ENCODE measurements at regions not wholly inside any gene's neighbourhood (a gene's known extent, or its start where the extent isn't known, plus 50 kb on each side); places are given as distances from the start of the nearest gene placed in this dataset.

- no peak for DNase-seq
These were observed 223.2 kb downstream of the PCDH7 start for GRCh38 chr4:30943356-30943755.

GRCh38 chr4:30945586-30945985, 225.4 kb downstream of the PCDH7 start:
- DNase-seq, result no peak

- no peak for DNase-seq
These were observed 226.1 kb downstream of the PCDH7 start for GRCh38 chr4:30946288-30946687.

DNA sequence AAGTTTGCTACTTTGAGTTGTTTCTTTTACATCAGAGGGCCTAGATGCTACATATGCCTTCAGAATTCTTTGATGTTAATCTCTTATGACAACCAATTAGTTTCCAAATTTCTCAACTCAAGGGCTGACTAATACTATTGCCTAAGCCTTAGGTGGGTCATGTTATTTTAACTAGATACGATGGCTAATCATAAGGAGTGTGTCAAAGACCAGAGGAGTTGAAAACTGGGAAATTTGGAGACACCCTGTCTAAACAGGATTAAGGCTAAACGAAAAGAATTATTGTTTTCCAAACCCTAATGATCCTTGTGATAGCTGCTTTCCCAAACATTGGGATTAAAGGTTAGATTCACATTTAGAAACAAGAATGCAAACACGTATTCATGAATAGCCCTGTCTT, 228.5 kb downstream of the PCDH7 start:
- no peak for DNase-seq

DNA sequence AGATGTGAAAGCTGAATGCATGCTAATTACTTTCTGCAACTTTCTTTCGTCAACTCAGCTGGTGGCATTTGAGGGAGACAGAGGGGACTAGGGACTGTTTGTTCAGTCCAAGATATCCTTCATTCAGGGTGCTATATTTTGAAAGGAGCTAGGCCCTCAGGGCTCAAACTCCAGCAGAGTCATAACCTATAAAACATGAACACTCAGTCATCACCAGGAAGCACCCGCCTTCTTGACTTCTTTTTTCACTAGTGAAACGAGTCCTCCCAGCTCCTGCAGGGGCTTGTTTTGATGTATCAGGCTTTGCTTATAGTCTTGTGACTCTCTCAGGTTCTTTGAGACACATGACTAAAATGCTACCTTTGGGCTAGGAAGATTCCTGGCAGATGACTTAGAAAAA, 230.6 kb downstream of the PCDH7 start:
- DNase-seq, result peak in 1 of 2 experiments; percentile 31

GRCh38 chr4:30952526-30953219, 232.5 kb downstream of the PCDH7 start:
- no peak for DNase-seq

DNA sequence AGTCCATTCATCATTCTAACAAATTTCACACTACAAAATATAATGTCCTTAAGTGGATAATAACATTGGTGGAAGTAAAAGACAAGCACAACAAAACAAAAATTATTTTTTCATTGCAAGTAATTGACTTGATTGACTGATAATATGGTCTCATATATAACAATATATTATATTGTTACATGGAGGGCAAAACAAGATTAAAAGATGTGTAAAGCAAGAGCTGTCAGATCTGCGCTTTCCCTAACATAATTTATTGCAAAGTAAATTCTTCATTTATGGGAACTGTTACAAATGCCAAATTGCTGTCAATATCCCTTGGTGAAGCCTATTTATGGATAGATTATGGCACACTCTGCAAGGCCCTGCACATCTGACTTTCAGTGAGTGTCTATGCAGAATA, 233.6 kb downstream of the PCDH7 start:
- peak in 1 of 2 experiments; percentile 35 for DNase-seq

GRCh38 chr4:30956916-30957315, 236.7 kb downstream of the PCDH7 start:
- DNase-seq, result no peak

GRCh38 chr4:30957706-30958105, 237.5 kb downstream of the PCDH7 start:
- DNase-seq, result no peak

GRCh38 chr4:30959781-30960485, 239.8 kb downstream of the PCDH7 start:
- no peak for DNase-seq

GRCh38 chr4:30962939-30963338, 242.8 kb downstream of the PCDH7 start:
- no peak for DNase-seq

DNA sequence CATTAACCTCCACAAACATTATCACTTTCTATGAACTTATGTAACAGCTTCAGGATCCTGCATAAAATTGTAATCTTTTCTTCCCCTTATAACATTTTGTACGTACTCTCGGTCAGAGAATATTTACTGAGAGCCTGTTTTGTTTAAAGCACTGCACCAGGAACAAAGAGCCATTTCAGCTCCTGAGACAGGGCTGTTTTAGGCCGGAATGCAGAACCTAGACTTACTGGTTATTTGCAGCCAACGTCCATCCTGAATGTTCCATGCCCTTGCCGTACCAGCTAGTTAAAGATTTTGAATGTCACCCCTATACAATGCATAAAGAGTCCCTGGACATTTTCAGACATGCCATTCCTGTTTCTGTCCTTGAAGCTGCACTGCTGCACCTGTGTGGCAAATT, 248.8 kb downstream of the PCDH7 start:
- no peak for DNase-seq

GRCh38 chr4:30972542-30972941, 252.4 kb downstream of the PCDH7 start:
- no peak for DNase-seq

GRCh38 chr4:30973993-30974392, 253.8 kb downstream of the PCDH7 start:
- DNase-seq, result no peak

- no peak for DNase-seq
These were observed 259.2 kb downstream of the PCDH7 start for GRCh38 chr4:30979402-30979801.

- DNase-seq, result no peak
These were observed 269.3 kb downstream of the PCDH7 start for GRCh38 chr4:30989508-30989907.

DNA sequence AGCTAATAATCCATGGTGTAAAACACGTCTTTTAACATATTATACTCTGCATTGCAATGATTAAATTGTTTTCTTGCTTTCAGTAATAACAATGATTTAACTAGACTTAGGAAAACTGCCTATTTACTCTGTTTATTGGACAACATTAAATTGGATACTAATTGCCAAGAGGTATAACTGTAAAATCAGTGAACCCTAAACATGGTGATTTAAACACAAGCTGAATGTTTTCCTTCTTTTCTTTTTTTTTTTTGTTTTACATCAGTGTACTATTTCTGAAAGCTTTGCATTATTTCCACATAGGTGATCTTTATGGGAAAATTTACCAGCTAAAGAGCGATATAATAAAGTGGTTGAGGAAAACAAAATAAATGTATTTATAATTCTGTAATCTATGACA, 276.7 kb downstream of the PCDH7 start:
- no peak for DNase-seq

DNA sequence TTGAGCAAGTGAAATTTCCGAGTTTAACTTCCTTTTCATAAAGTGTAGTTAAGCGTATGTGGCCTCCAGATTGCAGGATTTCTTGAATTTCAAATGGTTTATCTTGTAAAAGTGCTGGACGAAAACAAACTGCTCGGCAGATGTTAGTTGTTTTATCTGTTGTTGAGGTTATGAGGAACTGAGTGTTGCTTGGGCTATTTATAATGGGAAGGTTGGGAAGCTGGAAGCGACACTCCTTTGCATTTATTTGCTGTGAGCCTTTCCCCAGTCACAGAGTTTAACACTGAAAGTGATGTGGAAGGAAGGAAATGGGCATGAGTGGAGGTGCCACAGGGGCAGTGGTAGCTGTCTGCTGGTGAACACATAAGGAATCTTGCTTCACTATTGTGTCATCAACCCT, 284.9 kb downstream of the PCDH7 start:
- DNase-seq, result no peak

- no peak for DNase-seq
These were observed 287.7 kb downstream of the PCDH7 start for GRCh38 chr4:31007858-31008257.

DNA sequence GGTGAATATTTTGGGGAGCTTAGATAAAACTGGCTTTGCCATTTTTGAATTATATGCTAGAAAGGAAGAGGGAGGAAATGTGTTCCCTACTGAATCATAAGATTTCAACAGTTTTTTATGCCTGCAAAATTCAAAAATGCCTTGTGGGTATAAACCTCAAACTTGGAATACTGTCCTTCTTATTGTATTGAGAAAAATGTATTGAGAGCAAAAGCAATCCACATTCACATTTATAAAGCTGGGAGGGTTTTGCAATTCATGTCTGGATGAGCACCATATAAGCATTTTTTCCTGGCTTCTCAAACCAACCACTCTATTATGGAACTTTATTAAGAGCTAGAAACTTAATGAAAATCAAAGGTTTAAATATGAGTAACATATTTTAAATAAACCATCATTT, 289.8 kb downstream of the PCDH7 start:
- DNase-seq, result no peak

GRCh38 chr4:31015123-31015522, 295.0 kb downstream of the PCDH7 start:
- no peak for DNase-seq

GRCh38 chr4:31016322-31017061, 296.3 kb downstream of the PCDH7 start:
- DNase-seq, result no peak

DNA sequence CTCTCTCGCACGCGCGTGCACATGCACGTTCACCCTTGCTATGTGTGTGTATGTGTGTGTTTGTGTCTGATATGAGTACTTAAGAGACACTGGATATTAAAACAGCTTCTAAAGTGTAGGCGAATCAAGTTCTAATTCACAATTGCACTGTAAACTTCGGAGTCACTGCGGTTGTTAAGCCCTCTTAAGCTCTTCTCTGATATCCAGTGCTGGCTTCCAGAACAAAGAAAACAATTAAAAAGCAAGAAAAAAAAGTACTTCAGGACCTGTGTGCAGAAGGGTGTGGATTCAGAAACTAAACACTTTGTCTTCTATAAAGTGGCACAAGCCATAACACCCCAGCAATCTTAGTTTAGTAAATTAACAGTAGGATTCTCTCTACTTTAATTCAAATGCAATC, 300.2 kb downstream of the PCDH7 start:
- DNase-seq, result no peak

DNA sequence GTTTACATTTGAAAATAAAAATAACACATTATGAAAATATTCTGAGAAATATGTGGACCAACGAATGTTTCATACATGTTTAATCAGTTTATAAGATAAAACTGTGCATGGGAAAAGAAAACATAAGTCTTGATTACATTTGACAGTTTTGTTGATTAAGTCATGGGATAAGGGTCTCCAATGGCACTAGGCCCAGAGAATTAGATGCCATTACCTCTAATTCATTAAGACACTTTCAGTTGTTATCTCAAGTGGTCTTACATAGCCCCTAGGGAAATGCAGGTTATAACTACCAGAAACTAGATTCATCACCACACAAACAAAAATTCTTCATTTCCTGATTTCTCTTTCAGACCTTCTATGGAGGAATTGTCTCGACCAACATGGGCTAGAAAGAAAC, 300.8 kb downstream of the PCDH7 start:
- DNase-seq, result no peak
